Activated naive CD8-positive, alpha-beta T cell treated with anti-CD3 and anti-CD28 coated beads, Interleukin-2, amount 50 U/mL, for 24 hours (primary cell): ENCODE measurements at regions not wholly inside any gene's neighbourhood (a gene's known extent, or its start where the extent isn't known, plus 50 kb on each side); places are given as distances from the start of the nearest gene placed in this dataset.

Experiments
- ATAC-seq: fragments of 150-1000 bp; cut with Tn5 transposase; one replicate; pipeline ENCODE4 v1.10.0; 2021
- DNase-seq: peaks from one replicate; pipeline ENCODE4 v3.0.0; 2021
- H3K27ac Mint-ChIP-seq: one replicate; pipeline ENCODE4 v1.8.0; 2021; ENCODE audit warnings: mild to moderate bottlenecking, mixed read lengths
- H3K27me3 Mint-ChIP-seq: one replicate; pipeline ENCODE4 v1.8.0; 2021; ENCODE audit warnings: mixed read lengths
- H3K36me3 Mint-ChIP-seq: one replicate; pipeline ENCODE4 v1.8.0; 2021; ENCODE audit warnings: low read depth, mixed read lengths
- H3K4me1 Mint-ChIP-seq: one replicate; pipeline ENCODE4 v1.8.0; 2021; ENCODE audit warnings: mixed read lengths
- H3K4me3 Mint-ChIP-seq: one replicate; pipeline ENCODE4 v1.8.0; 2021; ENCODE audit warnings: mild to moderate bottlenecking, moderate library complexity, mixed read lengths
- H3K9me3 Mint-ChIP-seq: one replicate; pipeline ENCODE4 v1.8.0; 2021; ENCODE audit warnings: mixed read lengths

DNA sequence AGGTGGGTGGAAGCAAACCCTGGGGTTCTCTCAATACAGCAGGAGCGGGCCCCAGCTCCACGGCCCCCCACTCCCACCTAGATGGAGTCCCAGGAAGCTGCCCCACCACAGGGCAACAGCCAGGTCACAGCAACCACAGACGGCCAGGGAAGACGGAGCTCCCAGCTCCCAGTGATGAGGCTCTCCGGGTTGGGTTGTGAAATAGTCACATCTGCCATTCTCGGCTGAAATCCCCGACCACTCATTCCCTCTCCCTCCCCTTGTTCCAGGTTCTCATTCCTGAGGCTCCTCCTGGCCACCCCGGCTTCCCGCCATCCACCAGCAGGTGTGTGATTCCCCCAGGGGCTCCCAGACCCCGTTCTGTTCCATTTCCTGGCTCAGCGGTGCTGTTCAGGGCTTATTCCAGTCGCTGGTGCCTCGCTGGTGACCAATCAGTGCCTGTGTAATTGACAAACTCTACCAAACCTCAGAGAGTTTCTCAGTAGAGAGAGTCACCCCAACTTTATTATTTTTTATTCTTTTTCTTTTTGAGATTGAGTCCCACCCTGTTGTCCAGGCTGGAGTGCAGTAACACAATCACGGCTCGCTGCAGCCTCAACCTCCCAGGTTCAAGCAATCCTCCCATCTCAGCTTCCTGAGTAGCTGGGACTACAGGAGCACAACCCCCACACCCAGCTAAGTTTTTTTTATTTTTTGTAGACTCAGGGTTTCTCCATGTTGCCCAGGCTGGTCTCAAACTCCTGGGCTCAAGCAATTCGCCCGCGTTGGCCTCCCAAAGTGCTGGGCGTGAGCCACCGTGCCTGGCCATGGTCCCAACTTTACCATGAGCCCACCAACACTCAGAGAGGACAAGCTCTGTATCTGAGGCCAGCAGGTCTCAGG lies 63.2 kb downstream of the SHANK2 start:
- no peak overlapping the region for H3K27ac Mint-ChIP-seq

DNA sequence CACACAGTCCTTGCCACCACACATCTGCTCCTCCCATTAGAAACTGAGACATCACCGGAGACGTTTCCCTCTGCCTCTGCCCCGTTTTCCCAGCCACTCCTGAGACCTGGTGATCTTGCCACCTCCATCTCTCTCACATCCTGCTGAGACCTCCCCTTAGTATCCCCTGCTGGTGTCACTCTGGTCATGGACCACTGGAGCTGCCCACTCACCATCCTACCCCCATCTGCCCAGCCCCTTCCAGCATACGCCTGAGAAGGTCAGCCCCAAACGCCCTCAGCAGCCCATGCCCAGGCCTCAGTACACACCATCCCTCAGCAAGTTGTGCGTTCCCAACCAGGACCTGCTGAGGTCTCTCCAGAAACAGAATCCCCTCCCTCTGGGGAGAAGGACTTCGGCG lies 64.3 kb downstream of the SHANK2 start:
- no peak overlapping the region for H3K4me3 Mint-ChIP-seq
- no peak for ATAC-seq

More for the DNA sequence above, 63.2 kb downstream of the SHANK2 start:
- Mint-ChIP-seq H3K27me3 (peaks cover 6% of the 10 kb centered on the region), H3K36me3 (no peaks in the 10 kb centered on the region), H3K9me3 (no peaks in the 10 kb centered on the region), H3K4me1 (no peaks in the 10 kb centered on the region), H3K4me3 (no peak overlapping the region)
- DNase-seq: no peak
- no peak for ATAC-seq

DNA sequence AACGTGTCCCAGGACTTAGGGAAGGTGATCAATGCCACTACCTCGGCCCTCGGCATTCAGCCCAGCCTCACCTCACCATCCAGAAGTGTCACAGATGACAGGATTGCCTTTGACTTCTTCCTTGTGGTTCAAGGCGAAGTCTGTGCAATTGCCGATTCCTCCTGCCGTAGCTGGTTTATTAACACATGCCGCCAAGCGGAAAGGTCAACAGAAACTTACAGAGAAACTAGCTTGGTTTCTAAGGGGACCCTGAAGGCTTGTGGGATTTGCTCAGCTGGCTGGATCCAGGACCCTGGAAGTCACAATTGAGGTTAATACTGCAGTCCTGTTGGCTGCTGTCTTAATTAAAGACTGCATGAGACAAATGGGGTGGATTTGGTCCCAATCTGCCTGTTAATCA lies 65.6 kb downstream of the SHANK2 start:
- Mint-ChIP-seq H3K4me3 (no peak overlapping the region), H3K9me3 (no peaks in the 10 kb centered on the region), H3K27ac (no peak overlapping the region), H3K36me3 (no peaks in the 10 kb centered on the region), H3K4me1 (no peaks in the 10 kb centered on the region), H3K27me3 (peaks cover 2% of the 10 kb centered on the region)
- DNase-seq (no peak), ATAC-seq (no peak)

More for the DNA sequence above, 64.3 kb downstream of the SHANK2 start:
- Mint-ChIP-seq H3K36me3 (no peaks in the 10 kb centered on the region), H3K27ac (no peak overlapping the region), H3K4me1 (no peaks in the 10 kb centered on the region), H3K27me3 (peaks cover 2% of the 10 kb centered on the region), H3K9me3 (no peaks in the 10 kb centered on the region)
- no peak for DNase-seq

DNA sequence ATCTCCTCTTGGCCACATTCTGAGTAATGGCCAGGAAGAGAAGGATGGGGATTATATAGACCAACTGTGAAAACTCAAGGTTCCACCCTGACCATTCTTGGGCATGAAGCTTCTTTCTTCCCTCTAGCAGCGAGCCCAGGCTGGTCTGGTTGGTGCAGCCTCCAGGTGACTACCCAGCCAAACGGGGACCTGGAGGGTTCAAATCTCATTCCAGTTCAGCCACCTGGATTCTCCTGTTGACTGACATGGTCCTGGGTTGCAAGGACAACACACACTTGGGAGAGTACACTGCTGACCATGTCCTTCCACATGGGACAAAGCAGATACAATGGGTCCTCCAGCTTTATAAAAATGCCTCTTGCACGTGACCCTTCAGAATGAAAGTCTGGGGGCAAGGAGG lies 67.0 kb downstream of the SHANK2 start:
- no peaks in the 10 kb centered on the region for H3K9me3 Mint-ChIP-seq
- H3K27ac Mint-ChIP-seq: no peak overlapping the region
- no peak for ATAC-seq
- H3K4me1 Mint-ChIP-seq: no peaks in the 10 kb centered on the region
- no peak for DNase-seq
- H3K4me3 Mint-ChIP-seq: no peak overlapping the region
- no peaks in the 10 kb centered on the region for H3K36me3 Mint-ChIP-seq
- peaks cover 4% of the 10 kb centered on the region for H3K27me3 Mint-ChIP-seq

DNA sequence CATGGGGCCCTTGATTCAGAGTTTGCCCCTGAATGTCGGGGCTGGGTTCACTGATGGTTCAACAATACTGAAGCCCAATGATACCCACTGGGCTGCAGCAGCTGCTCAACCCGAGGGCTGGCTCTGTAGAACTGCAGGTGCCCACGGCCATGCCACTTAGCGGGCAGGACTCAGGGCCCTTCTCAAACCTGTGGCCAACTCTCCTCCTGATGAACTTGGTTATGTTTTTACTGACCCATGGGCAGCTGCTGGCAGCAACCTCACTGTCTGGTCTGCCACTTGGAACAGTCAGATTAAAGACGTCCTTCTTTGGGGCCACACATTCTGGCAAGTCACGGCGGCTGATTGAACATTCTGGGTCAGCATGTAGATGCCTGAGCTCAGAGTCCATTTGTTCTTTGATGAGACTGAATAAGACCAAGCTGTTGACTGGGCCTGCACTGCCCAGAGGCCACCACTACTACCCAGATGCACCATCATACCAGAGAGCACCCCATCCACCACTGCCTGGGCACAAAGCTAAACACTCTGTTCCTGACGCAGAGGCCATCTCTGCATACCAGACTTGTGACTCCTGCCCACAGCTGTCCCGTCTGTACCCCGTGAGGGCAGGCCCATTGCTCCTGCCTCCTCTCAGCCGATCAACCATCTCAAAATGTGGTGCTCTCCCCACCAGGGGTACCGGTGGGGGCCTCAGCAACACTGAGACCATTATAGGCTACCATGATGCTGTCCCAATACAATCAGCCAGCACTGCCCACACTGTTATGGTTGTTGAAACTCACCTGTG lies 67.8 kb downstream of the SHANK2 start:
- H3K4me1 Mint-ChIP-seq: no peaks in the 10 kb centered on the region
- no peak for ATAC-seq
- H3K9me3 Mint-ChIP-seq: no peaks in the 10 kb centered on the region
- H3K36me3 Mint-ChIP-seq: no peaks in the 10 kb centered on the region
- no peak for DNase-seq
- H3K27ac Mint-ChIP-seq: no peak overlapping the region
- no peak overlapping the region for H3K4me3 Mint-ChIP-seq
- peaks cover 7% of the 10 kb centered on the region for H3K27me3 Mint-ChIP-seq

DNA sequence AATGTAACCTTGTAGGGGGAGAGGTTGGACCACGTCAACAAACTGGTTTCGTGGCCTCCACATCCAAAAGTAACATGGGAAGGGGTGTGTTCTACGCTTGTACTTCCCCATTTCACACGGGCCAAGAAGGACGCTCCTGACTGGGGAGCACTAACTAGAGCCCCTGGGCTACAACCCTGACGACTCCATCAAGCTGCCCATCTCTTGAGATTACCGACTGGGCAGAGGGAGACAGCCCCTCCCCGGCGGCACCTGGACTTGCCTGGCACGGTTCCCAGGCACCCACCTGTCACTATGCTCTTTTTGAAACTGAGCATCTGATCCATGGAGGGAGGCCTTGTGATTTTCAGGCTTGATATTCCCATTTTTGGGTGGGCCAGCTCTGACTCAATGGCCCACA lies 68.5 kb downstream of the SHANK2 start:
- DNase-seq: no peak
- no peaks in the 10 kb centered on the region for H3K36me3 Mint-ChIP-seq
- no peaks in the 10 kb centered on the region for H3K9me3 Mint-ChIP-seq
- H3K27ac Mint-ChIP-seq: no peak overlapping the region
- ATAC-seq: no peak
- H3K27me3 Mint-ChIP-seq: peaks cover 14% of the 10 kb centered on the region
- no peak overlapping the region for H3K4me3 Mint-ChIP-seq
- H3K4me1 Mint-ChIP-seq: no peaks in the 10 kb centered on the region

DNA sequence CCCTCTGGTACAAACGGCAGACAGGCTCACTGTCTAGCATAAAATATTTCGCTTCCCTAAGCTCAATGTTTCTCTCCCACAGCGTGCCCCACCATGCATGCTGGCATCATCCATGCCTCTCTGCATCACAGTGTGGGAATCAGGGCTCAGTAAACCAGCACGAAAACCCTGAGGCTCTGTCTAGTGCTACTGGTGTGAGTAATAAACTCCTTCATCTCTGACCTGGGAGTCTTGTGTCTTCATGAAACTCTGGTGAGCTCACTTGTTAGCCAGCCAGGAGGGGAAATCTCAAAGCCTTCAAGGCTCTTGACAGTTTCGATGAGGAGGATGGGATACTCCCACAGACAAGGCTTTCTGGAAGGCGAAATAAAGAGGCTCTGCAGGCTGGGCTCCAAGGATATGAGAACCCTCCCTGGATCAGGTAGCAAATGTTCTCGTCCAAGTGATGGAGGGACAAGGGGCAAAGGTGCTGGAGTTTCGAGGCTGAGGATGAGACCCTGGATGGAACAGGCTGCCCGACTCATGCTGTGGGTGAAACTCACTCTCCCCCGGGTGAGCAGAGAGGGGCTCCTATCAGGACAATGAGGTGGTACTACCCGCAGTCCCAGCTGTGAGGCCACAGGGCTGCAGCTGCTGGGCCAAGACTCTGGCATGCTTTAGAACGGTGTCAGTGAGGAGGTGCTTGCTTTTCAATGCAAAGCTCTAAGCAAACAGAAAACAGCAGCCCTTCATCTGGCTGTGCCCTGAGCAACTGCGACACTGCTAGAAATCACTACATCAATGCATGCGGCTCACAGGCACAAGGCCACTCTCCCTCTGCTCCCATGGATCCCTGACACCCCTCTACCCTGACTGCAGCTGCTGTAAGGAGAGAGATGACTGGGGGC lies 69.3 kb downstream of the SHANK2 start:
- no peak overlapping the region for H3K4me3 Mint-ChIP-seq
- no peak for DNase-seq
- no peak overlapping the region for H3K27ac Mint-ChIP-seq
- H3K36me3 Mint-ChIP-seq: no peaks in the 10 kb centered on the region
- no peaks in the 10 kb centered on the region for H3K4me1 Mint-ChIP-seq
- H3K9me3 Mint-ChIP-seq: no peaks in the 10 kb centered on the region
- ATAC-seq: no peak
- peaks cover 14% of the 10 kb centered on the region for H3K27me3 Mint-ChIP-seq

DNA sequence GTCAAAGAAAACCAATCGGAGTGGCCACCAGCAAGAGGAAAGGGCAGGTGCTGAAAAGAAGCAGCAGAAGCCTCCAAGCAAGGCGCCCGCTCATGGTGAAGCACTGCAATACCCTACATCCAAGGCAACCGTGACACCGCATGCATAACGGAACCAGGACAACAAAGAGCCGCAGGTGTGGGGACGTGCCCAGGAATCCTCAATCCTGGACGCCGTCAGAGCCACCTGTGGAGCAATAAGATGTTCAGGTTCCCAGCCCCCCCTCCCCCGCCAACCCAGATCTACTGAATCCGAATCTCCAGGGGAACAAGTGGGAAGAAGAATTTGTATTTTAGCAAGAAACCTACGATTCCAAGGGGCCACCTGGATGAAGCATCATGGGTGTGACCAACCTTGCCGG lies 70.8 kb downstream of the SHANK2 start:
- no peak for ATAC-seq
- no peaks in the 10 kb centered on the region for H3K4me1 Mint-ChIP-seq
- H3K27me3 Mint-ChIP-seq: peaks cover 14% of the 10 kb centered on the region
- no peak overlapping the region for H3K27ac Mint-ChIP-seq
- H3K36me3 Mint-ChIP-seq: peaks cover 2% of the 10 kb centered on the region
- no peak overlapping the region for H3K4me3 Mint-ChIP-seq
- no peak for DNase-seq
- peaks cover 11% of the 10 kb centered on the region for H3K9me3 Mint-ChIP-seq

DNA sequence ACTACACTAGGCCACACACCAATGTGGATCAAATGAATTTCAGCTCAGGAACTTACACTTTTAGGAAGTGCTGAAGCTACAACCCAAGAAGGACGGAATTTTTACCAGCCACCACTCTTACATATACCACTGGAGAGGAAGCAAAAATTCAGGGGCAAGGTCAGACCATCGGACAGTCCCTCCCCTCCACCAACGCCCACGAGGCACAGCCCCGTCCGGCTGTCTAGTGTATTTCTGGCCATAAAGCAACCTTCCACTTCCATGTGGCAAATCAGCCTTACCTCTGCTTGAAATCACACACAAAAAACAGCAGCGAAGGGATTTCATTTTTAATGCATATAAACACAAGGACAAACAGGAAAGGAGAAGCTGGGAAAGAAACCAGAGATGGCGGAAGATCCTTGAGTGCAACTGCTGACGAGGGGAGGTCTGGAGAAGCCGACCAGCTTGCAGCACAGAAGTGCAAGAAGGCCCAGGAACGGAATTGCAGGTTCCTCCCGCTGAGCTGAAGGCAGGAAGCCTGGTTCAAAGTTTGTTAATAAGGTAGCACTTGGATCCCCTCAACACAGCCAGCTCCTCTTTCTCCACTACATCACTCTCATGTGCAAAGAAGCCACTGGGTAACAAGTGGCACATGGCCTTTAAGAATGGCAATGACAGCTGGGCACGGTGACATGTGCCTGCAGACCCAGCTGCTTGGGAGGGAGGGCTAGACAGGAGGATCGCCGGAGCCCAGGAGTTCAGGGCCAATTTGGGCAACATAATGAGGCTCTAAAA lies 71.5 kb downstream of the SHANK2 start:
- no peak for ATAC-seq
- H3K27me3 Mint-ChIP-seq: peaks cover 18% of the 10 kb centered on the region
- H3K27ac Mint-ChIP-seq: no peak overlapping the region
- H3K36me3 Mint-ChIP-seq: peaks cover 2% of the 10 kb centered on the region
- no peak overlapping the region for H3K4me3 Mint-ChIP-seq
- DNase-seq: no peak
- H3K9me3 Mint-ChIP-seq: peaks cover 18% of the 10 kb centered on the region
- H3K4me1 Mint-ChIP-seq: no peaks in the 10 kb centered on the region

DNA sequence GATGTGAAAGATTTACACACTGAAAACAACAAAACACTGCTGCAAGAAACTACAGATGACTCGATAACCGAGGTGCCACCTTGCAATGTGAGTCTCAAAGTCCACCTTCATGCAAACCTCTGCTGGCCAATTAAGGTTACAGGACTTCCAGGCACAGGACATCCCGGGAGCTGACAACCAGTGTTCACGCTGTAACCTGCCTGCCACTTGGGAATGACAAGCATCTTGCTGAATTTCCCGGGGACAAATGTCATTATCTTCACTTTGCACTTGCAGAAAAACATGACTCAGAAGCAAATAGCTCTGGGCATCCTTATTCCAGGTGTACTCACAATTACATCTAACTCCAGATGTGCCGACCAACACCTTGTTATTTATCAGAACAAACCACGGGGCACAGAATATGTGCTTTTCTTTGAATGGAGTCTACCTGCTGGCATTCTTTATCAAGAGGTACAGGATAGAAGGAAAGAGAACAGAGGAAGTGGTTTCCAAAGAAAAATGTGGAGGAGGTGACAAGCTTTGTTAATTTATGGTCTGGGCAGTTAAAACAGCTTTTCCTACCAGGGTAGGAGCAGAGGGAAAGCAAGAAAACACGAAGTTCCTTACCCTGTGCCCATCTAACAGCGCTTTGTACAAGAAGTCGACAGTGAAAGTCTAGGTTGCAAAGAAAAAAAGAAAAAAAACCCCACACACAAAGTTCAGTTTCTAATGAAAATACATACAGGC lies 72.3 kb downstream of the SHANK2 start:
- ATAC-seq (no peak), DNase-seq (no peak)
- Mint-ChIP-seq H3K9me3 (peaks cover 27% of the 10 kb centered on the region), H3K4me3 (no peak overlapping the region), H3K36me3 (peaks cover 2% of the 10 kb centered on the region), H3K4me1 (no peaks in the 10 kb centered on the region), H3K27ac (no peak overlapping the region), H3K27me3 (peaks cover 20% of the 10 kb centered on the region)

DNA sequence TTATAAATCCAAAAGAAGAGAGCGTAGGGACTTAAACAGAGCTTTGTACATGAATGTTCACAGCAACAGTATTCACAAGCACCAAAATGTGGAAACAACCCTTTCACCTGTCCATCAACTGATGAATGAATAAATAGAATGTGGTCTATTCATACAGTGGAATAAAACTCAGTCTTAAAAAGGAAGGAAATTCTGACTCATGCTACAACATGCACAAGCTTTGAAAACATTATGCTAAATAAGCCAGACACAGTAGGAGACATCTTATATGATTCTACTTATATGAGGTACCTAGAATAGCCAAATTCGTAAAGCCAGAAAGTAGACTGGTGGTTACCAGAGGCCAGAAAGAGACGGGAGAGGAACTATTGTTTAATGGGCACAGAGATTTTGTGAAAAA lies 74.3 kb downstream of the SHANK2 start:
- ATAC-seq: no peak
- no peak for DNase-seq
- Mint-ChIP-seq H3K4me3 (no peak overlapping the region), H3K9me3 (peaks cover 28% of the 10 kb centered on the region), H3K27me3 (peaks cover 25% of the 10 kb centered on the region), H3K27ac (no peak overlapping the region), H3K4me1 (no peaks in the 10 kb centered on the region), H3K36me3 (peaks cover 2% of the 10 kb centered on the region)

DNA sequence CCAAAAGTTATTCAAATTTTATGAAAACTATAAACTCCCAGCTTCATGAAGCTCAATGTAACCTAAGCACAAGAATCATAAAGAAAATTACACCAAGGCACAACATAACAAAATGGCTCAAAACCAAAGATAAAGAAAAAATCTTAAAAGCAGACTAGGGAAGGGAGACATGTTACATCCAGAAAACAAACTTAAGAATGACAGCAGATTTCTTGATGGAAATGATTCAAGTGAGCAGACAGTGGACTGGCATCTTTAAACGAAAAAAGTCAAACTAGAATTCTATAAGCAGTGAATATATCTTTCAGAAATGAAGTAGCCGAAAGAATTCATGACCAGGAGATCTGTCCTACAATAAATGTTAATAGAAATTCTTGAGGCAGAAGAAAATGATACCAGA lies 75.6 kb downstream of the SHANK2 start:
- Mint-ChIP-seq H3K36me3 (peaks cover 2% of the 10 kb centered on the region), H3K9me3 (peaks cover 28% of the 10 kb centered on the region), H3K27me3 (peaks cover 25% of the 10 kb centered on the region), H3K27ac (no peak overlapping the region), H3K4me3 (no peak overlapping the region), H3K4me1 (no peaks in the 10 kb centered on the region)
- no peak for ATAC-seq
- DNase-seq: no peak

DNA sequence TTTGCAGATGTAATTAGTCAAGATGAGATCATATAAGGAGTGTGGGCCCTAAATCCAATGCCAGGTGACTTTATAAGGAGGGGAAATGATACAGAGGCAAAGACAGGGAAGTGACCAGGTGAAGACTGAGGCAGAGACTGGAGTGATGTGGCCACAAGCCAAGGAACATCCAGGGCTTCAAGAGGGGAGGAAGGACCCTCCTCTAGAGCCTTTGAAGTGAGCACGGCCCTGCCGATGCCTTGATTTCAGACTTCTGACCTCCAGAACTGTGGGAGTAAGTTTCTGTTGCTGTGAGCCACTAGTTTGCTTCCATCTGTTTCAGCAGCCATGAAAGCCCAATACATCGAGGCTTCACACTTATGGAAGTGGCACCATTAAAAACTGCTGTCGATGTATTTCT lies 78.7 kb downstream of the SHANK2 start:
- Mint-ChIP-seq H3K9me3 (peaks cover 28% of the 10 kb centered on the region), H3K27ac (no peak overlapping the region), H3K36me3 (peaks cover 2% of the 10 kb centered on the region), H3K4me3 (no peak overlapping the region), H3K27me3 (peaks cover 13% of the 10 kb centered on the region), H3K4me1 (no peaks in the 10 kb centered on the region)
- DNase-seq: no peak
- no peak for ATAC-seq
